WTC11 (cell line): ENCODE measurements at regions not wholly inside any gene's neighbourhood (a gene's known extent, or its start where the extent isn't known, plus 50 kb on each side); places are given as distances from the start of the nearest gene placed in this dataset.

Experiments used
- ATAC-seq: fragments of 200-7000 bp; cut with Tn5 transposase; 2 replicates; pipeline ENCODE4 v1.10.0; 2021; ENCODE audit warnings: mild to moderate bottlenecking, moderate library complexity
- CTCF ChIA-PET: fragments of 300-600 bp; sonication (Branson Sonifier 250); formaldehyde crosslinking; loops from one replicate; lab custom pipeline; 2021; ENCODE audit warnings: antibody characterized with exemption; lab: Charles Lee
- POLR2A ChIA-PET: fragments of 350-600 bp; sonication (Branson Sonifier 250); formaldehyde crosslinking; loops from one replicate; lab custom pipeline; 2021; ENCODE audit warnings: antibody characterized with exemption; lab: Charles Lee
- DNase-seq: peaks from one replicate; pipeline ENCODE4 v3.0.0; 2021; ENCODE audit warnings: low spot score
- H3K27ac Mint-ChIP-seq: 2 replicates; pipeline ENCODE4 v1.8.0; 2021; ENCODE audit warnings: mixed read lengths
- H3K27me3 Mint-ChIP-seq: 2 replicates; pipeline ENCODE4 v1.8.0; 2021; ENCODE audit warnings: low read depth, mild to moderate bottlenecking, moderate library complexity, mixed read lengths
- H3K36me3 Mint-ChIP-seq: 2 replicates; pipeline ENCODE4 v1.8.0; 2021; ENCODE audit warnings: mixed read lengths
- H3K4me1 Mint-ChIP-seq: 2 replicates; pipeline ENCODE4 v1.8.0; 2022; ENCODE audit warnings: mixed read lengths
- H3K4me3 Mint-ChIP-seq: 2 replicates; pipeline ENCODE4 v1.8.0; 2021; ENCODE audit warnings: mild to moderate bottlenecking, moderate library complexity, mixed read lengths
- H3K9me3 Mint-ChIP-seq: 2 replicates; pipeline ENCODE4 v1.8.0; 2021; ENCODE audit warnings: mixed read lengths
- AFF4 ChIP-seq: sonication (generic); formaldehyde crosslinking; IDR thresholded peaks from 2 replicates; pipeline ENCODE4 v1.8.1; 2023; ENCODE audit warnings: mild to moderate bottlenecking, missing genetic modification reagents, borderline replicate concordance
- ARID4B ChIP-seq: sonication (generic); formaldehyde crosslinking; IDR thresholded peaks from 2 replicates; pipeline ENCODE4 v1.8.0; 2023; ENCODE audit warnings: missing genetic modification reagents, mild to moderate bottlenecking, borderline replicate concordance
- CREB1 ChIP-seq: sonication (generic); formaldehyde crosslinking; IDR thresholded peaks from 2 replicates; pipeline ENCODE4 v1.8.0; 2023; ENCODE audit warnings: mild to moderate bottlenecking, missing genetic modification reagents
- ELF4 ChIP-seq: sonication (generic); formaldehyde crosslinking; IDR thresholded peaks from 2 replicates; pipeline ENCODE4 v1.8.1; 2022; ENCODE audit warnings: low read depth, mild to moderate bottlenecking, moderate library complexity, missing genetic modification reagents
- ERG ChIP-seq: fragments of 250-450 bp; sonication (Bioruptor Pico); IDR thresholded peaks from 2 replicates; pipeline ENCODE4 v1.8.0; 2021; ENCODE audit warnings: mild to moderate bottlenecking
- HMGA2 ChIP-seq: fragments of 250-450 bp; sonication (Bioruptor Pico); IDR thresholded peaks from 2 replicates; pipeline ENCODE4 v1.4.0; 2021; ENCODE audit warnings: mild to moderate bottlenecking, moderate library complexity
- IRF1 ChIP-seq: sonication (generic); formaldehyde crosslinking; IDR thresholded peaks from 2 replicates; pipeline ENCODE4 v1.8.0; 2023; ENCODE audit warnings: missing genetic modification reagents
- NFATC4 ChIP-seq: fragments of 250-450 bp; sonication (Bioruptor Pico); IDR thresholded peaks from 2 replicates; pipeline ENCODE4 v1.9.0; 2021; ENCODE audit warnings: mild to moderate bottlenecking
- NFE2L1 ChIP-seq: sonication (generic); formaldehyde crosslinking; IDR thresholded peaks from 2 replicates; pipeline ENCODE4 v1.8.1; 2023; ENCODE audit warnings: missing genetic modification reagents
- OVOL2 ChIP-seq: fragments of 250-450 bp; sonication (Bioruptor Pico); IDR thresholded peaks from 2 replicates; pipeline ENCODE4 v1.9.0; 2021; ENCODE audit warnings: mild to moderate bottlenecking, borderline replicate concordance
- SMAD3 ChIP-seq: sonication (generic); formaldehyde crosslinking; IDR thresholded peaks from 2 replicates; pipeline ENCODE4 v1.8.0; 2022; ENCODE audit warnings: missing genetic modification reagents, mild to moderate bottlenecking, borderline replicate concordance
- TEAD4 ChIP-seq: sonication (generic); formaldehyde crosslinking; IDR thresholded peaks from 2 replicates; pipeline ENCODE4 v1.8.0; 2022; ENCODE audit warnings: mild to moderate bottlenecking, missing genetic modification reagents
- TP53 ChIP-seq: sonication (generic); formaldehyde crosslinking; IDR thresholded peaks from 2 replicates; pipeline ENCODE4 v1.8.1; 2023; ENCODE audit warnings: mild to moderate bottlenecking, missing genetic modification reagents
- ZBTB21 ChIP-seq: sonication (generic); formaldehyde crosslinking; IDR thresholded peaks from 2 replicates; pipeline ENCODE4 v1.8.1; 2023; ENCODE audit warnings: mild to moderate bottlenecking, missing genetic modification reagents, borderline replicate concordance
- ZNF396 ChIP-seq: fragments of 250-450 bp; sonication (Bioruptor Pico); IDR thresholded peaks from 2 replicates; pipeline ENCODE4 v1.8.0; 2021; ENCODE audit warnings: mild to moderate bottlenecking, moderate library complexity, borderline replicate concordance
- ZNF532 ChIP-seq: fragments of 250-450 bp; sonication (Bioruptor Pico); IDR thresholded peaks from 2 replicates; pipeline ENCODE4 v1.9.0; 2021; ENCODE audit warnings: mild to moderate bottlenecking, borderline replicate concordance
- ZSCAN18 ChIP-seq: fragments of 250-450 bp; sonication (Bioruptor Pico); IDR thresholded peaks from 2 replicates; pipeline ENCODE4 v2.1.2; 2022; ENCODE audit warnings: mild to moderate bottlenecking, moderate library complexity

- TF ChIP-seq ARID4B (CRISPR knock-in tag): no peak
- TF ChIP-seq TP53 (CRISPR knock-in tag): no peak
- TF ChIP-seq IRF1: no peak
- no peak for TF ChIP-seq HMGA2 (CRISPR knock-in tag)
- no peak for TF ChIP-seq NFE2L1
- TF ChIP-seq ZNF396 (CRISPR knock-in tag): no peak
- no peak for TF ChIP-seq ELF4 (CRISPR knock-in tag)
- no peak for TF ChIP-seq ZSCAN18 (CRISPR knock-in tag)
- TF ChIP-seq SMAD3 (CRISPR knock-in tag): no peak
- TF ChIP-seq, all 79 proteins: peak for 0
These were observed 83.0 kb upstream of the IVNS1ABP start (continued) for GRCh38 chr1:185400052-185400451.

GRCh38 chr1:185398599-185398998, 81.6 kb upstream of the IVNS1ABP start:
- CTCF ChIA-PET: no interaction called here
- Mint-ChIP-seq H3K9me3 (peaks cover 3% of the 10 kb centered on the region; the same call in 1 of the 2 replicates), H3K27ac (no peak overlapping the region), H3K27me3 (no peaks in the 10 kb centered on the region), H3K4me1 (peaks cover 29% of the 10 kb centered on the region), H3K36me3 (no peaks in the 10 kb centered on the region), H3K4me3 (no peak overlapping the region)
- DNase-seq (no peak), ATAC-seq (no peak)
- POLR2A ChIA-PET: no interaction called here
- TF ChIP-seq NFATC4 (CRISPR knock-in tag): no peak
- TF ChIP-seq TEAD4 (CRISPR knock-in tag): no peak
- TF ChIP-seq OVOL2 (CRISPR knock-in tag): no peak
- no peak for TF ChIP-seq ERG (CRISPR knock-in tag)
- no peak for TF ChIP-seq AFF4
- TF ChIP-seq ZNF396 (CRISPR knock-in tag): no peak
- no peak for TF ChIP-seq ZBTB21 (CRISPR knock-in tag)
- no peak for TF ChIP-seq CREB1 (CRISPR knock-in tag)
- TF ChIP-seq ZNF532 (CRISPR knock-in tag): no peak
